GM18870 (cell line): ENCODE measurements at regions not wholly inside any gene's neighbourhood (a gene's known extent, or its start where the extent isn't known, plus 50 kb on each side); places are given as distances from the start of the nearest gene placed in this dataset.

Source experiments
- ATAC-seq: cut with Tn5 transposase; IDR thresholded peaks from one replicate; pipeline ENCODE4 v1.9.1; 2021; ENCODE audit warnings: moderate library complexity; ENCODE audit not compliant: unreplicated experiment

DNA sequence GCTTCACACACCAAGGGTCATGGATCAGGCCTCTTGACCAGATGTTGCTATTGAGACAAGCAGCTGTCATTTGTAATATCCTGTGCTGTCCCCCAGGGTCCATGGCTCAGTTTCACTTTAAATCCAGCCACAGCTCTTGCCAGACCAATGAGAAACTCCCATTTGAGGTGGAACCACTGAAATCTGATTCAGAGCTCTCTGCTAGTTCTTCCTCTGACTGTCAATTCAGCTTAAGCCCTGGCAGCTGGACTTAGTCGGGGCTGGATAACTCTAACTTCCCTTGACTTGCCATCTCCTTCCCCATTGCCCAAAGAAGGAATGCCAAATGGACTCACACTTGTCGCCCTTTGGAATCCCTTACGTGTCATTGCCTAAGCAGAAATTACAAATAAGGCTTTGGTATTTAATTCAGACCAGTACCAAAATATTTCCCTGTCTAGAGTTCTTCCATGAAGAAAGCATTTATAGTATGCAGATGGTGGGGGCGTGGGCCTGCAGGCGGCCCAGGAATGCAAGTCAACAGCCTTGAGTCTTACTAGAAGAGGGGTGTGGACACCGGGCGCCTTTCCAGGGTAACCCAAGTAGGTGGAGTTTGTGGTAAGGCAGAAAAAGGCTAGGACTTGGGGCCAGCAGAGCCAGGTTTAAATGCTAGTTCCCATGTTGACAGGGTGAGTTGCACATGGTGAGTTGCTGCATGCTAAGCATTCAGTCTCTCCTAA is 96.9 kb upstream of the TMPO start:
- peak; percentile 88 for ATAC-seq

DNA sequence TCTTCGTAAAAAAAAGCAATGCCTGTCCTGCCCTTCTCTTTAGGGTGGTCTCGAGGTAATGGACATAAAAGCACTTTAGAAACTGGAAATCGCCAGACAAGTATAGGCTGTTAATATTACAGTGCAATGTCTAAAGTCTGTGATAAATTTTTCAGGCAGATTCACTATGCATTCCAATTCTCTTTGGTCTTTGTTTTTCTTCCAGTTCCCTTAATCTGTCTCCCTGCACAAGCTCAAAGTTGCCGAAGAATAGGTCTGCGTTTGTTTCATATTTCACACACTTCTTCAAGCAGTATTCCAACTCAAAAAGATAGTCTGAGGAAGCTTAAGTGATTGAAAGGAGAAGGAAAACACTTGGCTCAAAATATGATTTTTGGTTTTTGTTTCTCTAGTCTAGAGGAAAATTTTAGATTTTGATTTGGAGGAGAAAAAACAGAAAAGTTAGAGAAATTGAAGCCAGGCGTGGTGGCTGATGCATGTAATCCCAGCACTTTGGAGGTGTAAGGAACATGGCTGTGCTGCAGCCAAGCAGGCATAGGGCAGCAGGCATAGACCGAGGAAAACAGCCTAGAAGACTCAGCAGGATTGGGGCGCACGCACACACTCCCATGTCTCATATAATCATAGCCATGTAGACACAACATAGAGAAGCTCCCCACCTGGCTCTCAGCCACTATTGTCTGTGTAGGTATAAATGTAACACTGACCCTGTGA is 96.2 kb upstream of the TMPO start:
- ATAC-seq, result no peak

DNA sequence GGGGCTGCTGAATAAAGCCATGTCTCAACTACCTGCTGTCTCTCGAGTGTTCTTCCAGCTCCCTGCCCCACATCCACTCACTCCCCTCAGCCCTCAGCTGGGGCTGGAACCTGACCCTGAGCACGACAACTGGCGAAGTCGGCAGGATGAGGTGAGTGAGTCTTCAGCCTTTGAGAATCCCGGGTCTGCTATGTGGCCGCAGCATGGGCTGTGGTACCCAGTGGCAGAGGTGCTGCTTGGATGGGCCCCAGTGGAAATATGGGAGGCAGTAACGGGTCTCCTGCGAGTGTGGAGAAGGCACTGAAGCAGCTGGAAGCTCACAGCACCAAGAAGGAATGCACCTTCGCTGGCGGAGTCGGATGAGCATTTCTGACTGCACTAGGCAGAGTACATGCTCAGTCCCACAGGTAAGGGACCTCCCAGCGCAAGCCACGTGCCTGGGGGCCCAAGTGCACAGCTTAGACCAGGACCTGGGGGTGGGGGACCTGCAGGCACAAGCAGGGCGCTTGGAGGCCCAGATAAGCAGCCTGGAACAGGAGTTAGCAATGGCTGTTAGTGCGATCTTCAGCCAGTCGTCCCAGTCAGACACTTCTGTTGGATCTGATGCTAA is 95.5 kb upstream of the TMPO start:
- no peak for ATAC-seq

DNA sequence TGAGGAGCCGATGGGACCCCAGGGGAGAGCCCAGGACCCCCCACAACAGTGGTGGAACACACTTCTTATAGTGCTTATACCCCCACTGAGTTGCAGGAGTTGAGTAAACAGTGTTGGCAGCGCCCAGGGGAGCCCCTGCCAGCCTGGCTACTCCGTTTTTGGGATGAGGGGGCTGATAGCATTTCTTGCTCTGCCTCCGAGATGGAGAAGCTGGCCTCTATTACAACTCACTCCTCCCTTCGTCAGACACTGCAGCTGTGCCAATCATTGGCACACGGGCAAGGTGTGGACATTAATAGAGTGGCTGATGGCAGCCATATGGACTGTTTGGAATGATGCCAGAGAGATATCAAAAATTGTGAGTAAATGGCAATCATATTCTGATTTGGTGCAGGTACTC is 94.9 kb upstream of the TMPO start:
- no peak for ATAC-seq

DNA sequence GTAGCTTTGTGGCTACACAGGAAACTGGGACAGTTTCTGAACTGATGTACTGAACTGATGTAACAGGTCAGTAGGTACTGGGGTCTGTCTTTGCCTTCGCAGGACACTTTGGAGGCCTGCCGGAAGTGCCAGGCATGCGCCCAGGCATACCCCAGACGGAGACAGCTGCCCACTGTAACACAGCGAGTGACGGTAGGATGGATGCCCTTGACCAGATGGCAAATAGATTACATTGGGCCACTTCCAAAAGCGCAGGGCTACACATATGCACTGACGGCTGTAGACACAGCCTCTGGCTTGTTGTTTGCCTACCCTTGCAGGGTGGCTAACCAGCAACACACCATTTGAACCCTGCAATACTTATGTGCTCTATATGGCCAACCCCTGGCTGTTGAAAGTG is 94.1 kb upstream of the TMPO start:
- ATAC-seq, result no peak

DNA sequence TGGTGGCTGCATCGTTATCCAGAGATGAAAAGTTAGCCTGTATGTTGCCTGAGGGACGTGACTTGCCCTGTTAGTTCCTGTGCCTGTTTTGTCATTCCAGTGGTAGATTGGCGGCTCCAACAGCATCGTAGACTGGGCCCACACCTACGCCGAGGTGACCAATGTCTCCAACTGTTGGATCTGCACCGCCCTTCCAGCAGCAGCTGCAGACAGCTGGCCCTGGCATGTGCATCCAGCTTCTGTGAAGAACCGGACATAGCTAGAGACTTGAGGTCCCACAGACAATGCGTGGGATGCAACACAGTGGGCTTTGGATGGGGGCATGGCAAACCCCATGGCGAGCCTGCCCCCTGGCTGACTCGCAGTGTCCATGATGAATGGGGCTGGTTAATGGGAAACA is 93.0 kb upstream of the TMPO start:
- no peak for ATAC-seq

DNA sequence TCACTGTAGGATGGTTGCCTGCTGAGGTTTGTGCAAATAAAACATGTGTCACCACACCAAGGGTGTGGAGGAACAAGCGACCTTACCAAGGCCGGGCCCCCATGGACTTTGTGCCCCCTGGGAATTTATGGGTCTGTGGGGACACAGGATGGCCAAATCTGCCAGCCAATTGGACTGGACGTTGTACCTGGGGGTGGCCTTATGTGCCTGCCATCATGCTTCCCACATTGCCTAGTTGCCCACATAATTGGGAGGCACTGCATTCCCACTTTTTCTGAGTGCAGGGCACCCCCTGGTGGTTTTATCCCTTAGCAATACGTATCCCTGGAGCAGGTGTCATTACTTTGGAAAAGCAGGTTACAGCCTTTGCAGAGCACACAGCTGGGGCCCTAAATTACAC is 92.6 kb upstream of the TMPO start:
- ATAC-seq, result no peak

DNA sequence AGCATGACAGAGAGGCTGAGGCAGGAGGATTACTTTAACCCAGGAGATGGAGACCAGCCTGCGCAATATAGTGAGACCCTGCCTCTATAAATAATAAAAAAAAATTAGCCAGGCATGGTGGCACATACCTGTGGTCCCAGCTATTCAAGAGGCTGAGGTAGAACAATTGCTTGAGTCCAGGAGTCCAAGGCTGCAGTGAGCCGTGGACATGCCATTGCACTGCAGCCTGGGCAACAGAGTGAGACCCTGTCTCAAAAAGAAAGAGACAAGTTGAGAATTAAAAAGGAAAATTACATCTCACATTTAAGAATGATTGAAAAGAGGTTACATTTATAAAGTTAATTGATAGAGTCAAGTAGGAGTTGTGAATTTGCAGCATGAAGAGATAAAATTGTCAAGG is 91.4 kb upstream of the TMPO start:
- no peak for ATAC-seq

DNA sequence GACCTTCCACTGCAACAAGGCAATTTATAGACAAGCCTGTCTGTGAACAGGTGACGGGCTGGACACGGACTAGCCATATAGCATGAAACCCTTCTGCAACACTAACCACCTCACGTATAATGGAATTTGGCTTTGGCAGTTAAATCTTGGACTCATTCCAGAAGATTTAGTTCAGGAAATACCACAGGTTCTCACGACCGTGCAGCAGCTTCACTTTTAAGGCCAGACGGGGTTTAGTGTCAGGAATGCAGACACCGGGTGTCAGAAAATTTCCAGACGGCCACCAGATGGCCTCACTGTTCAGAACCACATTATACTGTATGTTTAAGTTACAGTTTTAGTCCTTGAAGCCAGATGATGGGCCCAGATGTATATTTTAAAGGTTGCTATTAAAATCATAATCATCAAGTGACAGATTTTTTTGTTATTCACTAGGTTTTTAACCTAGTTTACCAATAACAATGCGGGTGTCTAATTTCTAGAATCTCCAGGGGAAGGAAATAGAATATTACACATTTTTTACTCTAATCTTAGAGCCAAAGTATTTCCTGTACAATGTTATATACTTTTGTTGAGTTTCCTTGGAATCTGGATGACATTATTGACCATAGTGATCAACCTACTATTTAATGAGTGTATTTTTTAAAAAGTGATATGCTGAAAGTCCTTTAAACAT is 90.5 kb upstream of the TMPO start:
- peak; percentile 76 for ATAC-seq

DNA sequence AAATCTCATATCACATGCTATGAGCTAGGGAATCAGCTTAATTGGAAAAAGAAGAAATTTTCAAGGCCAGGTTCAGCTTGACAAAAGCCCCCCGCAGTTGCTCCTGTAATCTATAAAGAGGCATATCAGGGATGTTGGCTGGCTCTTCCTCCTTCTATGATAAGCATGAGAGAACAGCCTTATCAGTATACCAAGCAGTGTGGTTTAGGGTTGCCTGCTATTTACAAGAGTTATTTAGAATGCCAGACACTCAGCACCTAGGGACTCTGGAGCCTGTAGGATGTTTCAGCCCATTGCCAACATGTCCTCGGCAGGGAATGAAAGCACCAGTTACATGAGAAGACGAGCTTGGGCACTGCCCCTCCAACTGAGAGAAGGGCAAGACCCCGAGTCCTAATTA is 89.5 kb upstream of the TMPO start:
- no peak for ATAC-seq

DNA sequence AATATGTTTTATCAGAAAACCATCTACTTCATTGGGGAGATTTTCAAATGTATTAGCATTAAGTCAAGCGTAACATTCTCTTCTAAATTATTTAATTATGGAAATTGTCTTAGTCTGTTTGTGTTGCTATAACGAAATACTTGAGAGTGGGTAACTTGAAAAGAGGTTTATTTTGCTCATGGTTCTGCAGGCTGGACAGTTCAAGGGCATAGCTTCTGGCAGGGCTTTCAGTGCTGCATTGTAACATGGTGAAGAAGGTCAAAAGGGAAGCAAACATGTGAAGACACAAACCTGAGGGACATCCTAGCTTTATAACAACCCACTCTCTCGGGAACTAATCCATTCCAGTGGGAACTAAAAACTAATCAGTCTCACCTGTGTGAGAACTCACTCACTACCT is 84.3 kb upstream of the TMPO start:
- ATAC-seq, result no peak

DNA sequence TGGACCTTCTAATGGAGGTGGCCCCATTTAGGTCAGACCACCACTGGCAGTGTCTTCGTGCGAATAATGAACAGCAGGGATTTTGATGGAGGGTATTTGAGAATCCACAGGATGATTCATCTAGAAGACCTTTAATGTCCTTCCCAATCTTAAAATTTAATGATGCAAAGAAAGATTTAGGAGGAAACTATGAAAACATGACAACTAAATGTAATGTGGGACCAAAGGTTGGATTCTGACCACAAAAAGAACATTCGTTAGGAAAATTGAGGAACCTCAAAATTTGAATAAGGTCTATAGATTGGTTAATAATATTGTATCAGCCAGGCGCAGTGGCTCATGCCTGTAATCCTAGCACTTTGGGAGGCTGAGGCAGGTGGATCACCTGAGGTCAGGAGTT is 78.2 kb upstream of the TMPO start:
- ATAC-seq, result no peak

DNA sequence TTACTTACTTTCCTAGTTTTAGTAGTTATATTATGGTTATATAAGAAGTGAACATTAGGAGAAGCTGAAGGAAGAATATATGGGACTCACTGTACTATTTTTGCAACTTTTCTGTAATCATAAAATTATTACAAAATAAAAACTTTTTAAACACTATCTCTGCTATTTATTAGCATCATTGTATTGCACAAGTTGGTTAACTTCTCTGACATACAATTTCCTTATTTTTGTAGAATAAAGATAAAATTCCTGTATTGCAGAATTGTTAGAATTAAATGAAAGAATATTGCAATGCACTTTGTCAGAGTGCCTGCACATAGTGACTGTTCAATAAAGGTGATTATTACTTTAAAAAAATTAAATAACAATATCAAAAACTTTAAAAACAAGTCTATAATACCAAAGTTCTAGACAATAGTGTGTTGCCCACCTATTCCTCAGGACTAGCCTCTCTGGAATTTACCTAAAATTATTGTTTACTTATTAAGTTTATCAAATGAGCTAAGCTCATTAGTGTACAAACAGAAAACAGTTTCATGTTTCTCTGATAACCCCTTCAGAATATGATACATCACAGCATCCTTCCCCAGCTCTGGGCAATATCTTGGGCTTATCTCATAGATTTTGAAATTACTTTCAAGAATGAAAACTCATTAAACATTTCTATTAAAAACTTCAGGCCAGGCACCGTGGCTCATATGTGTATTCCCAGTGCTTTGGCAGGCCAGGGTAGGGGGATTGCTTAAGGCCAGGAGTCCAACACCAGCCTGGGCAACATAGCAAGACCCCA is 77.4 kb upstream of the TMPO start:
- no peak for ATAC-seq

DNA sequence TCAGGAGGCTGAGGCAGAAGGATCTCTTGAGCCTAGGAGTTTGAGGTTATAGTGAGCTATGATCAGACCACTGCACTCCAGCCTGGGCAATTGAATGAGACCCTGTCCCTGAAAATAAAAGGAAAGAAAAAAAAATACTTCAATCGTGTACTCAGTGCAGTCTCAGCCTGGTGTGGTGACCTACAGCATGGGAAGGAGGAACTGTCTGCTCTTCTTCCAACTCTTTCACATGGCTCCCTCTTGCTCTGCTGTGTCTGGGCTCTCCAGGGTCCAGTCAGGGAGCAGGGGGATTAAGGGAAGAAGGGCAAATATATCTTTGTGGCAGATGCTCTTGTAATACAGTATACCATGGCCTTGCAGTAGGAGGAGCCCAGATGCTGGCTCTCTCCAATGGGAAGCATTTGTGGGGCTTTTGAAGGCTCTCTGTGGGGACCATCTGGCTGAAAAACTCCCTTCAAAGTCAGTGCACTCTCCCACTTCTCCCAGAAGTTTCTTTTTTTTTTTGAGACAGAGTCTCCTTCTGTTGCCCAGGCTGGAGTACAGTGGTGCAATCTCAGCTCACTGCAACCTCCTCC is 76.6 kb upstream of the TMPO start:
- no peak for ATAC-seq

DNA sequence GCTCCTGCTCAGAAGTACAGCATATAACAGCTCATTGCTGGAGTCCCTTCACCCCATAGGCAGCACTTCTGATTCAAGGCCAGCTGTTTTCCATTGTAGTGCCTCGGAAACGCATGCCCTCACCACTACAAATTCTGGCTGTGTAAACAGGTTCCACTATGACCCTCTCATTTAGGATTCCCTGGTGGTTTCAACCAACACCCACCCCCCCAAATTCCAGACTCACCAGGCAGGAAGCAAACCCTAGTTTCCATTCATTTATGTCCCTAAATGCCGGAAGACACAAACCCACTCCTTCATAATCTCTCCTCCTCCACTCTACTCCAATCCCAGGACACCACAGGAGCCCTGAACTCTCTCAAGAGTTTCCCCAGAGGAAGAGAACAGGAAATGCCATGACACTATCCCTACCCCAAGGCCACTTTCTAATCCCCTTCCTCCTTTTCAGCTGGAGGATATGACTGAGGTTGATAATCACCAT is 75.9 kb upstream of the TMPO start:
- ATAC-seq, result no peak

DNA sequence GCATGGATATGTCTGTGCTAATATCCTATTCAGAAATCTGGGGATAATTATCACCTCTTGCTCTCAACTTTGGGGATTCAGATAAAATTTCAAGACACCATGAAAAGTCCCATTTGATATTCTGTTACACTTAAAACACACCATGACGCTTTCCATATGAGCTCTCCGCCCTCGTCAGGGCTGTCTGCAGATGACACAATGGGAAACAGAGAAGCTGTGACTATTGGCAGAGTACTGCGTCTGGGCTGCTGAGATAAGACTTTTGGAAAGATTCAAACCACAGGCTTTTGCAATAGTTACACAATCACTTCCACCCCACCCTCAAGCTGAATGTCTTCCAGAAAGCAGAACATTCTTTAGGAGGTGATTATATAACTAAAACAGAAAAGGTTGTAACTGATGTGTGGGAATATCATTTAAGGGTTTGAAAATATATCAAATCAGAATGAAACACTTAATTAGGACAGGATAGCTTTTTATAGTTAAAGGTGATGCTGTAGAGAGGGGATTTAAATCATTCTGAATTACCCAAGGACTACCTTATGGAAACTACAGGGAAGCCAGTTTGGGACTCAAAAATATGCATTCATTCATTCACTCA is 75.3 kb upstream of the TMPO start:
- ATAC-seq, result no peak

DNA sequence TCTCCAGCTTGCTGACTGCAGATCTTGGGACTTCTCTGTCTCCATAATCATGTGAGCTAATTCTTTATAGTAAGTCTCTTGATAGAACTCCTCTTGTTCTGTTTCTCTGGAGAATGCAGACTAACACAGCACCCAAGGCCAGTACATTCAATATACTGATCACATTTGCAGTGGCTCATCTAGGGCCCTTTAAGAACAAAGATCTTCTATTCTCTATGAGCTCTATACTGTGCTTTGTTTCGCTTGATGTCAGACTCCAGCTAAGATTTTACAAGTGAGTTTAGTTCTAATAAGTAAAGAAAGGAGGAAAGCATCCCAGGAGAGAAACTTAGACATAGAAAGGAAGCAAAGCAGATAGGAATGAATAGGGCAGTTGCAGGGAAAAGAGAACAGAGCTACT is 69.3 kb upstream of the TMPO start:
- ATAC-seq, result no peak

DNA sequence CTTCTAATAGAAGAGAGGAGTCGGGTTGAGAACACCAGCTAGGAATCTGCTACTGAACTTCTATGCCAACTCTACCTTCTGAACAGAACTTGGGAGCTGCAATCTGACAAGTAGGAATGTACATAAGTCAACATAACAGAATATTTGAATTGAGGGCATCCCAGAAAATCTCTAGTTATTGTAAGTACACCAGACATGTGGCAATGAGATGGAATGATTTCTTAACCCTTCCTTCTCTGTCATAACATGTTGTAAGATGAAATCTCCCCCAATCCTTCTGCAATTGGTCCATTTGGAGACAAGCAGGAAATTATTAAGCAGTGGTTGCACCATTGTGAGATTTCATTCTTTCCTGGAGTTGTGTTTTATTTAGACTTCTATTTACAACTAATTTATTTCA is 68.7 kb upstream of the TMPO start:
- ATAC-seq, result no peak

DNA sequence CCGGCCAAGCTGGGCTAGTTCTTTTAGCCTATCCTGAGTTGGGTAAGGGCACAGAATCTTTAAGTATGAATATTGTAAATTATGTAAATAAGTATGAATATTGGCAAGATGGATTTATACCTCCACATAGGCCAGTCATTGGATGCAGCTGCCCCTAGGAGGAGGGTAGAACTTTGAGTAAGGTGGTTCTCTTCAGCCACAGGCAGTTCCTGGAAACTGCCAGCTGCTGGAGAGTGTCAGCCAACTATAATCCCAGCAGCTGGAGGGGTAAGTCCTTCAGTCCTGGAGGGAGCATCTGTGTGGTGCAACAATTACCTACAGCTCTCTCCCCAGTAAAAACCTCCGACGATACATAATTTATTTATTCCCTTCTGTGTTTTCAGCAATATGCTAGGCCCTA is 65.8 kb upstream of the TMPO start:
- ATAC-seq, result no peak

DNA sequence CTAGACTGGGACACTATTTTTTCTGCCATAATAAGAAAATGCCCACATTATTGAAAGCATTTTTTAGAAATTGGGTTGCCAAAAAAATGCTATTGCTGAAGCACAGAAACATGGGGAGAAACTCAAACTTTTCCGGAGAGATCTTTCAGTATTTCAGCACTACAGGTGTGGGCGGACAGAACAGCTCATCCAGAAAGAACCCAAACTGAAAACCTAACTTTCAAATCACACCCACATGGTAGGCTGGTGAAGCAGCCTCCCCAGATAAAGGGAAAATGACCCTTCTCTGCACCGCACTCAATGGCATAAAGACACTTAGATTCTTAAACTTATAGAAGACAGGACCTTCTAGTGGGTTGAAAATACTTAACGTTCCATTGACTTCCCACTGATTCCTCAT is 62.3 kb upstream of the TMPO start:
- no peak for ATAC-seq
